B cell (primary cell): ENCODE measurements at regions not wholly inside any gene's neighbourhood (a gene's known extent, or its start where the extent isn't known, plus 50 kb on each side); places are given as distances from the start of the nearest gene placed in this dataset.

Experiments
- ATAC-seq: fragments of 200-7000 bp; cut with Tn5 transposase; one replicate; pipeline ENCODE4 v1.10.0; 2021; ENCODE audit warnings: low read depth, mild to moderate bottlenecking, moderate number of reproducible peaks, moderate library complexity
- CTCF ChIA-PET: fragments of 350-600 bp; sonication (Branson Sonifier 250); formaldehyde crosslinking; loops from one replicate; lab custom pipeline; 2021; ENCODE audit warnings: antibody characterized with exemption, inconsistent platforms; lab: Charles Lee
- POLR2A ChIA-PET: fragments of 350-600 bp; sonication (Branson Sonifier 250); formaldehyde crosslinking; loops from one replicate; lab custom pipeline; 2021; ENCODE audit warnings: antibody characterized with exemption; lab: Charles Lee
- DNase-seq: peaks from one replicate; pipeline ENCODE4 v3.0.0; 2013
- H2AFZ ChIP-seq: 2 replicates; pipeline ENCODE4 v1.6.1; 2012; ENCODE audit warnings: mild to moderate bottlenecking, low read depth, low read length; ENCODE audit not compliant: insufficient read depth, poor library complexity, severe bottlenecking
- H3K27ac ChIP-seq, 2 donors: 1 replicate in 1 of 2; 2 replicates in 1 of 2; pipeline ENCODE4 v1.5.1; 2012 to 2013; ENCODE audit warnings: low read length in 2 of 2, mild to moderate bottlenecking in 2 of 2, moderate library complexity in 1 of 2
- H3K27me3 ChIP-seq, 4 experiments: fragments of 200-600 bp in 1 of 4; sonication (generic) in 1 of 4; replicated peaks in 1 of 4; 1 replicate in 2 of 4; 2 replicates in 2 of 4; pipeline versions ENCODE4 v1.6.1 to v1.7.0; 2013 to 2016; ENCODE audit warnings: low read length in 3 of 4, mild to moderate bottlenecking in 2 of 4, mixed read lengths in 1 of 4, moderate library complexity in 1 of 4; ENCODE audit not compliant: insufficient read depth in 4 of 4, control insufficient read depth in 3 of 4; ENCODE audit errors: control extremely low read depth in 1 of 4
- H3K36me3 ChIP-seq, 2 experiments: replicated peaks in 1 of 2; 1 replicate in 1 of 2; 2 replicates in 1 of 2; pipeline versions ENCODE4 v1.6.1 to v1.7.1; 2013; ENCODE audit warnings: low read length in 1 of 2; ENCODE audit not compliant: insufficient read depth in 2 of 2, control insufficient read depth in 1 of 2; ENCODE audit errors: control extremely low read depth in 1 of 2, extremely low read depth in 1 of 2
- H3K4me1 ChIP-seq, 2 donors: fragments of 200-600 bp in 1 of 2; sonication (generic) in 1 of 2; 1 replicate in 1 of 2; 2 replicates in 1 of 2; pipeline versions ENCODE4 v1.5.1 to v1.6.1; 2013 to 2017; ENCODE audit warnings: low read length in 2 of 2; ENCODE audit not compliant: control insufficient read depth in 2 of 2, insufficient read depth in 2 of 2
- H3K4me2 ChIP-seq: replicated peaks from 2 replicates; pipeline ENCODE3; 2012; ENCODE audit warnings: mild to moderate bottlenecking, low read depth, low read length; ENCODE audit not compliant: poor library complexity, severe bottlenecking
- H3K4me3 ChIP-seq, 5 experiments: fragments of 200-600 bp in 1 of 5; sonication (generic) in 1 of 5; 1 replicate in 3 of 5; 2 replicates in 2 of 5; pipeline versions ENCODE4 v1.5.1 to v1.7.0; 2011 to 2016; ENCODE audit warnings: low read length in 4 of 5, mild to moderate bottlenecking in 4 of 5, low read depth in 2 of 5, control low read depth in 1 of 5, moderate library complexity in 1 of 5; ENCODE audit not compliant: insufficient read depth in 1 of 5; ENCODE audit errors: control extremely low read depth in 1 of 5, extremely low read depth in 1 of 5
- H3K79me2 ChIP-seq: fragments of 200-600 bp; sonication (generic); one replicate; pipeline ENCODE4 v1.6.0; 2016; ENCODE audit warnings: low read length; ENCODE audit not compliant: control insufficient read depth, insufficient read depth
- H3K9ac ChIP-seq: fragments of 200-600 bp; sonication (generic); 2 replicates; pipeline ENCODE4 v1.6.1; 2017; ENCODE audit warnings: mild to moderate bottlenecking, low read length, moderate library complexity
- H3K9me3 ChIP-seq, 3 donors: one replicate each; pipeline versions ENCODE4 v1.6.1 to v1.7.1; 2013; ENCODE audit warnings: low read length in 2 of 3; ENCODE audit not compliant: control insufficient read depth in 2 of 3, insufficient read depth in 1 of 3; ENCODE audit errors: control extremely low read depth in 1 of 3
- H4K20me1 ChIP-seq: 2 replicates; pipeline ENCODE4 v1.6.0; 2012; ENCODE audit warnings: mild to moderate bottlenecking, low read length; ENCODE audit not compliant: insufficient read depth, control insufficient read depth, poor library complexity, severe bottlenecking
- H3K27ac Mint-ChIP-seq: one replicate; pipeline ENCODE4 v1.8.0; 2021; ENCODE audit warnings: mixed read lengths
- H3K27me3 Mint-ChIP-seq: one replicate; pipeline ENCODE4 v1.8.0; 2021; ENCODE audit warnings: mixed read lengths
- H3K4me1 Mint-ChIP-seq: one replicate; pipeline ENCODE4 v1.8.0; 2021; ENCODE audit warnings: mixed read lengths
- H3K4me3 Mint-ChIP-seq: one replicate; pipeline ENCODE4 v1.8.0; 2021; ENCODE audit warnings: mixed read lengths
- H3K9me3 Mint-ChIP-seq: one replicate; pipeline ENCODE4 v1.8.0; 2022; ENCODE audit warnings: mixed read lengths; ENCODE audit not compliant: insufficient read depth
- CTCF ChIP-seq: fragments of 200-600 bp; IDR thresholded peaks from one replicate; pipeline ENCODE4 v1.8.0; 2022; ENCODE audit warnings: antibody characterized with exemption, mild to moderate bottlenecking
- EZH2 ChIP-seq: IDR thresholded peaks from 2 replicates; pipeline ENCODE4 v1.6.1; 2012; ENCODE audit warnings: borderline replicate concordance, low read depth, mild to moderate bottlenecking, moderate library complexity, low read length; ENCODE audit not compliant: insufficient read depth, poor library complexity, severe bottlenecking
- WGBS: methylation state at CpG from one replicate; pipeline ENCODE4 v1.1.5; 2013; ENCODE audit warnings: missing lambda C conversion rate; ENCODE audit not compliant: insufficient coverage; 5-methylcytosine and 5-hydroxymethylcytosine counted together
- intact Hi-C: fragments of 100-400 bp; cut with micrococcal nuclease; formaldehyde crosslinking; loops from one replicate; pipeline ENCODE4 v1.10.0; 2022

GRCh38 chr4:28518561-28519165 is 1658.0 kb downstream of the STIM2 start:
- intact Hi-C loops = no loop called here
- H3K9me3 Mint-ChIP-seq = no peaks in the 10 kb centered on the region
- Histone ChIP-seq H3K4me2 (no peak overlapping the region), H4K20me1 (no peaks in the 10 kb centered on the region), H2AFZ (no peak overlapping the region), H3K79me2 (no peaks in the 10 kb centered on the region), H3K9ac (no peak overlapping the region), H3K4me1 (no peaks in the 10 kb centered on the region), H3K27ac (no peak overlapping the region), H3K4me3 (no peak overlapping the region), H3K27me3 (no peaks in the 10 kb centered on the region), H3K36me3 (no peaks in the 10 kb centered on the region), H3K9me3 (no peaks in the 10 kb centered on the region)
- WGBS = no CpG with 5 or more reads among the region's 1 CpG
- H3K27me3 Mint-ChIP-seq = no peaks in the 10 kb centered on the region
- TF ChIP-seq EZH2 = no peak
- no peak for TF ChIP-seq CTCF
- ATAC-seq (no peak), DNase-seq (no peak)
- ChIA-PET POLR2A (no interaction called here), CTCF (no interaction called here)
- H3K4me3 Mint-ChIP-seq = no peak overlapping the region
- no peaks in the 10 kb centered on the region for H3K4me1 Mint-ChIP-seq
- no peak overlapping the region for H3K27ac Mint-ChIP-seq

- H3K4me2 ChIP-seq = no peak overlapping the region
Observed at GRCh38 chr4:28523681-28524190, 1663.1 kb downstream of the STIM2 start.

More at GRCh38 chr4:28523681-28524190, 1663.1 kb downstream of the STIM2 start:
- Histone ChIP-seq H3K4me1 (no peaks in the 10 kb centered on the region), H3K9me3 (peaks cover 0 to 1% (median 0%) of the 10 kb centered on the region in 3 donors), H3K9ac (no peak overlapping the region), H2AFZ (no peak overlapping the region), H3K79me2 (no peaks in the 10 kb centered on the region), H3K36me3 (no peaks in the 10 kb centered on the region), H4K20me1 (no peaks in the 10 kb centered on the region), H3K27ac (no peak overlapping the region), H3K27me3 (no peaks in the 10 kb centered on the region), H3K4me3 (no peak overlapping the region)
- Mint-ChIP-seq H3K27me3 (no peaks in the 10 kb centered on the region), H3K4me1 (no peaks in the 10 kb centered on the region), H3K4me3 (no peak overlapping the region), H3K27ac (no peak overlapping the region), H3K9me3 (no peaks in the 10 kb centered on the region)
- ATAC-seq (no peak), DNase-seq (no peak)
- WGBS = 87% methylated on average over 2 of the region's 3 CpGs
- POLR2A ChIA-PET = no interaction called here
- TF ChIP-seq EZH2 = no peak
- no peak for TF ChIP-seq CTCF
- CTCF ChIA-PET = no interaction called here
- intact Hi-C loops = no loop called here
